ENCODE measurements at regions not wholly inside any gene's neighbourhood (a gene's known extent, or its start where the extent isn't known, plus 50 kb on each side); places are given as distances from the start of the nearest gene placed in this dataset.
A peak's percentile ranks its signal among the peaks of the same experiment; 100 is the strongest.

DNA sequence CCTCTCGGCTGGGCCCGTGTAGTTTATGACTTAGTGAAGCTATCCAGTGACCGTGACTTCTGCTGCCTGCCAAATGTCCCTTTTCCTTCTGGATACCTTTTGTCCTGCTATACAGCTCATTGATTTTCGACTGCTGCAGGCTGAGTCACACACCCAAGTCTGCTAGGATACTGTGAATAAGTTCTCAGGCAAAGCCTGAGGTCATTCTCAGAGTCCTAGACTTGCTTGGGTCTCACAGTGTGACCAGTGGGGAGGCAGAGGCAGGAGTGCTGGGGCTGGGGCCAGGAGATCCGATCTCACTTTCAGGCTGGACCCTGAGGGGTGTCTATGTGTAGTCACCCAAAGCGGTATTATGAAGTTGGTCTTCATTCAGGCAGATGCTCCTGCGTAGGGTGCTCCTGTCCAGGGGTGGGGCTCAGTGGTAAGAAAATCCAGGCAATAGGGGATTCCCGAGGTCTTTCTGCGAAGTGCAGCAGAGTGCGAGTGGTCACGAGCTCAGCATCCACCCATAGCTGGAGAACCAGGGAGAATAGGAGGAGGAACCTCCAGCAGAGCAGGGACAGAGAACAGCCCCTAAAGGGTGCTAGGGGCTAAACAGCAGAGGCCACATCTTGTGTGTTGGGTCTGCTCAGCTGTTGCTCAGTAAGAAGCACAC lies 268.6 kb upstream of the NCKAP5 start:
- in situ Hi-C loops (cut with HindIII; ENCODE audit: low pct_unique_long_range_greater_than_20kb, low sequenced_read_pairs) = no loop called here
- no peak for TF ChIP-seq JUND (IDR thresholded peaks at IDR 0.05; ENCODE audit: low read depth)
- no peak for DNase-seq (ENCODE audit: low read depth in 1 of 2, low spot score in 1 of 2)

DNA sequence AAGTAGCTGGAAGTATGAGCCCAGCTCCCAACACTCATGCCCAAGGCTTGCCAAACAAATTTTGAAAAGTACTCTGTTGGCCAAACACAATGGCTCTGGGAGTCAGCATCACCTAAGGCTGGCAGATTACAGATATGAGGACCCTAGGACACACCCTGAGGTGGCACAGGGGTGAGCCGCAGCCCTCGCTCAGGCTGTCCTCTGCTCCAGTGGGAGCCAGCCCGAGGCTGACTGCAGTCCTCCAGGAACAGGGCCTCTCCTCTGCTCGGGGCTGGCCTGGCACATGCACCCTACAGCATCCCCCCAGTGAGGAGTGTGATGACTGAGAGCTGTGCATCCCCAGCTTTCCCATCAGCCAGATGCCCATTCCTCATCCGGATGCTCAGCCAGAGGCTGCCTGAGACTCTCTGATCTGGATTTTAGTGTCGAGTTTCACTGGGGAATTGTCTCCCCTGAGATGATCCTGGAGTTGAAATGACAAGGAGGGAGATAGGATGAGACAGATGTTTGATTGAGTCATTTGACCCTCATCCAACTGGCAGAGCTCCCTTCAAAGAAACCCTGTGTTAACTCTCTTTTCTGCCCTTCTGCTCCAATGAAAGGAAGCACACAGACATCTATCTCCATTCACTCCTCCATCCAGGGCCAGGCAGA lies 269.3 kb upstream of the NCKAP5 start:
- in situ Hi-C loops (cut with HindIII; ENCODE audit: low pct_unique_long_range_greater_than_20kb, low sequenced_read_pairs) = no loop called here
- TF ChIP-seq JUND (IDR thresholded peaks at IDR 0.05; ENCODE audit: low read depth) = no peak
- no peak for DNase-seq (ENCODE audit: low read depth in 1 of 2, low spot score in 1 of 2)

DNA sequence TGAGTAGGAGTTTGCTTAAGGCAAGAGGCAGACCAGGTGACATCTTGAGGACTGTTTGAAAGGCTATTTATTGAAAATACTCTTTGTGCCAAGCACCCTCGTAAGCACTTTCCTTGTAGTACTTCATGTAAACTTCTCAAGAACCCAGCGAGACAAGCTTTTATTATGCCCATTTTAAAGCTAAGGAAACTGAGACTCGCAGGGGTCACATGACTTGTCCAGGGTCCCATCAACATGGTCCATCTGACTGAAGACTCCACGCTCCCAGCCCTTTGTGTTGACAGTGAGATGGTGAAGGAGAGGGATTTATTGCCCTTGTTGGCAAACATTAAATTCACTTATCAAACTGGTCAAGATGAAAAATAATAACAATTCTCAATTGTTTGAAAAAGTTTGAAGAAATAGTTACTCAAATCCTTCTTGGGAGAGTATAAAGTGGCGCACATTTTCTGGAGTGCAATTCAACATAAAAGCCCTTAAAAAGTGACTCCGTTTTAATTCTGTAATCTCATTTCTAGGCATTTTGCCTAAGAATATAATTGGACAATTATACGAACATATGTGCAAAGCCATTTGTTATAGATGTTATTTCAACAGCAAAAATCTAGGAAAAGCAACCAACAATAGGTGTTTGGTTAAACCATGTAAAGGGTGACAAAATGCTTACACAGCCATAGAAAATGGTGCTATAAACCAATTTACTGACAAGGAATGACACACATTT lies 270.5 kb upstream of the NCKAP5 start:
- DNase-seq (ENCODE audit: low read depth in 1 of 2, low spot score in 1 of 2) = no peak
- in situ Hi-C loops (cut with HindIII; ENCODE audit: low pct_unique_long_range_greater_than_20kb, low sequenced_read_pairs) = no loop called here

DNA sequence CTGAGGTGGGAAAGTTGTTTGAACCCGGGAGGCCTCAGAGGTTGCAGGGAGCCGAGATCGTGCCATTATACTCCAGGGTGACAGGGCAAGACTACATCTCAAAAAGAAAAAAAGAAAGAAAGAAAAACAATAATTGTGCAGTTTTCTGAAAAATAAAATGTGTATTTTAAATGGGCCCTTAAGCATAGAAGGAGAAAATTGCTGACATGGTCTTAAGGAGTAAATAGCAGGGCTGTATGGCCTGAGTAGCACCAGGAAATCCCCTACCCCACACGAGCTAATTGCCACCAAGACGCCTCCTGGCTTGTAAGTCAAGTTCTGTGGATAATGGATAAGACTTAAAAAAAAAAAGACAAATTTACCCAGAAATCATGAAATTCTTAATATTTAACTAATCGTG lies 271.4 kb upstream of the NCKAP5 start:
- no peak for TF ChIP-seq JUND (IDR thresholded peaks at IDR 0.05; ENCODE audit: low read depth)

More for the DNA sequence above, 270.5 kb upstream of the NCKAP5 start:
- TF ChIP-seq JUND (IDR thresholded peaks at IDR 0.05; ENCODE audit: low read depth) = no peak

DNA sequence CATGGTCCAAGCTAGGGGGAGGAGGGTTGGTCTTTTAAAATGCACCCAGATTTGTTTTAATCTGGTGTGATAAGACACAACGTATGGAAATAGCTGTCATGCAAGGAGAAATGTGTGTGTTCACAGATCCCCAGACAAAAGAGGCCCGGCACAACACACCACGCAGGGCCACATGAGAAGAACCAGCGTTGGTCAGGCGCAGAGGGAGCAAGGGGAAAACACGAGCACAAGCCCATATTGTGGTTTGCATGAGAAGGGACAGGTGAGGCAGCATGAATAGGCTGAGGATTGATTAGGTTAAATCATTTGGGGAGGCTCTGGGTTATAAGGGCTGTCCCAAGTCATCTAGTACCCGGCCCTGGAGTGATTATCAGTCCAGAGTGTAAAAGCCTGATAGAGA lies 272.5 kb upstream of the NCKAP5 start:
- DNase-seq (ENCODE audit: low read depth in 1 of 2, low spot score in 1 of 2) = no peak
- TF ChIP-seq JUND (IDR thresholded peaks at IDR 0.05; ENCODE audit: low read depth) = no peak
- in situ Hi-C loops (cut with HindIII; ENCODE audit: low pct_unique_long_range_greater_than_20kb, low sequenced_read_pairs) = no loop called here

More for the DNA sequence above, 271.4 kb upstream of the NCKAP5 start:
- DNase-seq (ENCODE audit: low read depth in 1 of 2, low spot score in 1 of 2) = no peak
- in situ Hi-C loops (cut with HindIII; ENCODE audit: low pct_unique_long_range_greater_than_20kb, low sequenced_read_pairs) = no loop called here

DNA sequence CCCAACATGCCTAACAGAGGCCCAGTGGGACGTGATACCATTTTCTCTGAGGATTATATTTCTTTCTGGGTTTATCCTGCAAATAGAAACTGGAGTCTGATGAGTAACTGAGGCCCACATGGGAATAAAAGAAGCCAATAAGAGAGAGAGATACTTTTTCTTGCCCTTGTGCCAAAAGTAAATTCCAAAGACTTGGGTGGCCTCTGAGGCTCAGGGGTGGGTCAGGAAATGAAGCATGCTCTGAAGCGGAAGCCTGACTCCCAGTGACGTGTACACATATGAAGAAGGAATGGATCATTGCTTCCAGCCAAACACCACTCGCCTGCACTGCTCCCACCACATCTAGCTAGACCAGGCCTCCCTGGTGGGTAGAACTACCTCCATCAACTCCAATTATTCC lies 273.6 kb upstream of the NCKAP5 start:
- in situ Hi-C loops (cut with HindIII; ENCODE audit: low pct_unique_long_range_greater_than_20kb, low sequenced_read_pairs) = no loop called here
- no peak for DNase-seq (ENCODE audit: low read depth in 1 of 2, low spot score in 1 of 2)

DNA sequence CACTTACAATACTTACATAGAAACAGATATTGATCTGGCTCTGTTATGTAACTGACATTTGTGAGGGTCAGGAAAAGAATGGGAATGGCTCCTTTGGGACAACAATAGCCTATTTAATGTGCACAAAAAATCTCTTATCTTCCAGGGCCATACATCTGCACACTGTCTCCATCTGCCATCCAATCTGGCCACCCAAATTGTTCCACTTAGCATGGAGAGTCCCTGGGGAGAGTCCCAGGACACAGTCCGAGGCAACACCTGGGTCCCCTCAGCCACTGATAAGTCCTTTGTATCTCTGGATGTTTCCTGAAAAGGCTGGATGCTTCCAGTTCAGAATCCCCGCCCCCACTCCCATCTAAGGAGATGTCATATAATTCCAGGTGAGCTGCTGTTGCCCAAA lies 274.2 kb upstream of the NCKAP5 start:
- DNase-seq (ENCODE audit: low read depth in 1 of 2, low spot score in 1 of 2) = no peak
- in situ Hi-C loops (cut with HindIII; ENCODE audit: low pct_unique_long_range_greater_than_20kb, low sequenced_read_pairs) = no loop called here
- no peak for TF ChIP-seq JUND (IDR thresholded peaks at IDR 0.05; ENCODE audit: low read depth)

More for the DNA sequence above, 273.6 kb upstream of the NCKAP5 start:
- TF ChIP-seq JUND (IDR thresholded peaks at IDR 0.05; ENCODE audit: low read depth) = no peak

DNA sequence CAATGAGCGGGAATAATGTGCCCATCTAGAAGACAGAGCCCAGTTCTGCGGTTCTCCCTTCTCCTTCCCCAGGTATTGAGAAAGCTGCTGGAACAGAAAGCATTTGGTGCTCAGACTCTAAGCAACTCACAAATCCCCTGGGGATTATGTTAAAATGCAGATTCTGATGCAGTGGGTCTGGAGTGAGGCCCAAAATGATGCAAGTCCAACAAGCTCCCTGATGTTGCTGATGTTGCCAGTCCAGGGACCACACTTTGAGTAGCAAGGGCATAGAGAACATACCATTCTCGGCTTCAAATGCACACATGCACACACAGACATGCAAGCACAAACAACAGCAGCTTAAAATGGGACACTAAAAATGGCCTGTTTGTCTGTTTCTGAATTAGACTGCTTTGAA lies 274.8 kb upstream of the NCKAP5 start:
- in situ Hi-C loops (cut with HindIII; ENCODE audit: low pct_unique_long_range_greater_than_20kb, low sequenced_read_pairs) = no loop called here
- TF ChIP-seq JUND (IDR thresholded peaks at IDR 0.05; ENCODE audit: low read depth) = no peak
- DNase-seq (ENCODE audit: low read depth in 1 of 2, low spot score in 1 of 2) = no peak

DNA sequence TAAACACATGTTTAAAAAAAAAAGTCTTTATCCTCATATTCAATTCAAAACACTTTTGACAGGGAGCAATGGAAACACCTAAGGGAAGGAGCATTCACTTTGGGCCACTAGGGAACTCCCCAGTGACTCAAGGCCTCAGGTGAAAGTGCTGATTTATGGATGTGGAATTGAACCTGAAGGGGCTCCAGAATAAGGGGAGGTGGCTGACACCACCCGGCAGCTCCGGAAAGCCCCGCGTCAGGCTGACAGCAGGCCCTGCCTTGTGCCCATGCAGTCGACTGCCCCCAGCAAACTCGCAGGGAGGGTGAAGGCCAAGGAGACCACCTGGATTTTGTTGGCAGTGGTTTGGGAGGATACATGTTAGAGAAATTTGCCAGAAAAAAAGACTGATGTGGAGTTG lies 275.3 kb upstream of the NCKAP5 start:
- in situ Hi-C loops (cut with HindIII; ENCODE audit: low pct_unique_long_range_greater_than_20kb, low sequenced_read_pairs) = no loop called here

DNA sequence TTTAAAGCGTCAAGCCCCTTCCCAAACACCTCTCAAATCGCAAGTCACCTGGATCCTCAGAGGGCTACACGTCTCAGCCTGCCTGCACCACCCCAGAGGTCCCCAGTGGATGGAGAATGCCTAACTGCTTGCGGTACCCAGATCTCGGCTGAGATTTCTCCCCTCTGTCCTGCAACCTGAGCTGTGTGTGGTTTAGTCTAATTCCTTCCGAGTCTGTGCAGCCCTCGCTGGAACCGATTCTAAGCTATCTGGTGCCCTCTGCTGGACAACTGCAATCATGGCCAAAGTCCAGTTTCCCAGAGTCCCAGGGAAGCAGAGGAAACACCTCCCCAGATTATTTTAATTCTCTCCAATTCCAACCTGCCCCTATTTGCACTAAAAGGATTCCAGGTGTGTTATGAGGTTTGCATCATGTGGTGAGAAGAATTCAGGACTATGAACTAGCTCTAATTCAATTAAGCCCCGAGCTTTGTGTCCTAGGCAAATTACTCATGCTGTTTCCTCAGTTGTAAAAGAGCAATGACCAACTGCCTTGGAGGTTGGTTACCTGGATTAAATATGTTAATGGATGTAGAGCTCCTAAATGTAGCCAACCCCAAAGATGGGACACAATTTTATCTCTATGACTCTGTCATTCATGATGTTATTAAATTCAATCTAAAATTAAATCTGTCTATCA lies 276.1 kb upstream of the NCKAP5 start:
- TF ChIP-seq JUND (IDR thresholded peaks at IDR 0.05; ENCODE audit: low read depth) = no peak
- DNase-seq (ENCODE audit: low read depth in 1 of 2, low spot score in 1 of 2) = peak; percentile 43 to 77
- in situ Hi-C loops (cut with HindIII; ENCODE audit: low pct_unique_long_range_greater_than_20kb, low sequenced_read_pairs) = no loop called here

More for the DNA sequence above, 275.3 kb upstream of the NCKAP5 start:
- TF ChIP-seq JUND (IDR thresholded peaks at IDR 0.05; ENCODE audit: low read depth) = no peak
- DNase-seq (ENCODE audit: low read depth in 1 of 2, low spot score in 1 of 2) = no peak

DNA sequence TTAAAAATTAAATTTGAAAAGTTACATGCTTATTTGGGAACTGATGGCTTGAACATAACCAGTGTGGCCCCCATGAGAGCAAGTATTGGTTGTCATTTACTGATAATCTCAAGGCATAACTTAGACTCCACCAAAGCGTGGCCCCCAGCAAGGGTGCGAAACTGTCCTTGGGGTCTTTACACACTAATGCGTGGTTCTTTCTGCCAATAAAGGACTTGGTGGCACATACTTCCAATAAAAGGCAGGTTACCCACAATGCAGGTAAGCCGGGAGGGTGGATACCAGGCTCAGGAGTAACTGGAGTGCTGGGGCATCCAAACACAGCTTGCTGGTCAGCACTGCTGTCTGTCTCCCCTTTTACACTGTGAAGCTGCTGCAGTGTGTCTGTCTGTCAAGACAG lies 278.2 kb upstream of the NCKAP5 start:
- TF ChIP-seq JUND (IDR thresholded peaks at IDR 0.05; ENCODE audit: low read depth) = no peak
- DNase-seq (ENCODE audit: low read depth in 1 of 2, low spot score in 1 of 2) = no peak
- in situ Hi-C loops (cut with HindIII; ENCODE audit: low pct_unique_long_range_greater_than_20kb, low sequenced_read_pairs) = no loop called here

DNA sequence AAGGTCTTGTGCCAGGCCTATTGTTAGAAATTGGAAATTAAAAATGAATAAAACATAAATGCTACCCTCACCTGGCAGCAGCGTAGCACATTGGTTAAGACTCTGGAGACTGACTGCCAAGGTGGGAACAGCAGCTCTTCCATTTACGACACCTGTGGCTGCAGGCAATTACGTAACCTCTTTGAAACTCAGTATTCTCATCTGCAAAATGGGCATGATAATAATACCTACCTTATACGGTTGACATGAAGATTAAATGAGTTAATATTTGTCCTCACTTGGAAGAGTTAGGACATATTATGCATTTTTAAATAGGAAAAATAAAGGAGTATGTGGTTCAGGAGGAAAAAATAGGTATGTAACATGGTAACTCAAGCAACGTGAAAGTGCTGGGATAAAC lies 279.3 kb upstream of the NCKAP5 start:
- DNase-seq (ENCODE audit: low read depth in 1 of 2, low spot score in 1 of 2) = no peak
- TF ChIP-seq JUND (IDR thresholded peaks at IDR 0.05; ENCODE audit: low read depth) = no peak
- in situ Hi-C loops (cut with HindIII; ENCODE audit: low pct_unique_long_range_greater_than_20kb, low sequenced_read_pairs) = no loop called here

Data from T47D (cell line).